ENCODE measurements at regions not wholly inside any gene's neighbourhood (a gene's known extent, or its start where the extent isn't known, plus 50 kb on each side); places are given as distances from the start of the nearest gene placed in this dataset.

DNA sequence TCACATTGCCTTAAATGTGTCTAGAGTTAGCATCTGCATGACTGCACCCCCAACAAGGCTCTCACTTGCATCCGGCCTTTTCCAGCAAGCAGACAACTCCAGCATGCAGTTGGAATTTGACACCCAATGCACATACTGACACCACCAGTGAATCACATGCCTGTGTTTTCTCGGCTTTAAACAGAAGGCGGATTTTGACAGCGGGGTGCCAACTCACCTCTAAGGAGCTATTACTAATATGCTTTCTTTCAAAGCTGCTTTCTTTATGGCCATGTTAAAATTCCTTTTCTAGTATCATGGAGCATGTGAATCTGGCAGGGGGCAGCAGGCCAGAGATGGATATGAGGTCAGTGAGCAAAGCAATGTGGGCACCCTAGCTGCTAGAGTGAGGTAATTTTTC is 78.0 kb upstream of the CLNK start:
- H4K20me1 ChIP-seq (ENCODE audit: insufficient read depth, low read length), result no peaks in the 10 kb centered on the region
- no peak for DNase-seq
- no peak overlapping the region for H3K27ac ChIP-seq (ENCODE audit: low read length)

DNA sequence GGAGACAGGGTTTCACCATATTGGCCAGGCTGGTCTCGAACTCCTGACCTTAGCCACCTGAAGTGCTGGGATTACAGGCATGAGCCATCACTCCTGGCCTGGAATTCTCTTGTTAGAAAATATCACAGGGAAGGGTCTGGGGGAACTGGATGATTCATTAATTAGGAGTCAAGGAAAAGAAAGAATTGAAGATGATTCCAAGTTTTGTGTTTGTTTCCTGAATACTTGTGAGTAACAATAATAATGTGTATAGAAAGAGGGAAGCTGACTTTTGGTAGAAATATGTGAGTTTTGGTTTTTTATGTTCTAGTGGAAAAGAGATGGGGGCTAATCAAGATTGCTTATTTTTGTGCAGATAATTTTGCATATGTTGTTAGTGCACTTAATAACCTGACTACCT is 77.3 kb upstream of the CLNK start:
- Histone ChIP-seq H3K27ac (ENCODE audit: low read length) (no peak overlapping the region), H3K36me3 (ENCODE audit: insufficient read depth, low read length) (no peaks in the 10 kb centered on the region), H2AFZ (ENCODE audit: low read depth, low read length) (no peak overlapping the region), H3K79me2 (ENCODE audit: insufficient read depth, low read length) (no peaks in the 10 kb centered on the region), H3K4me3 (ENCODE audit: low read depth in 1 of 2, low read length in 2 of 2) (no peak overlapping the region), H4K20me1 (ENCODE audit: insufficient read depth, low read length) (no peaks in the 10 kb centered on the region), H3K9ac (ENCODE audit: low read depth, low read length) (no peak overlapping the region), H3K27me3 (ENCODE audit: insufficient read depth, low read length, poor library complexity) (no peaks in the 10 kb centered on the region), H3K9me3 (ENCODE audit: insufficient read depth, low read length, severe bottlenecking) (no peaks in the 10 kb centered on the region), H3K4me2 (ENCODE audit: insufficient read depth, low read length) (no peak overlapping the region), H3K4me1 (ENCODE audit: insufficient read depth, low read length) (no peaks in the 10 kb centered on the region)
- ATAC-seq (ENCODE audit: insufficient read depth, low read depth) (no peak), DNase-seq (no peak)
- TF ChIP-seq, protein P1, sequence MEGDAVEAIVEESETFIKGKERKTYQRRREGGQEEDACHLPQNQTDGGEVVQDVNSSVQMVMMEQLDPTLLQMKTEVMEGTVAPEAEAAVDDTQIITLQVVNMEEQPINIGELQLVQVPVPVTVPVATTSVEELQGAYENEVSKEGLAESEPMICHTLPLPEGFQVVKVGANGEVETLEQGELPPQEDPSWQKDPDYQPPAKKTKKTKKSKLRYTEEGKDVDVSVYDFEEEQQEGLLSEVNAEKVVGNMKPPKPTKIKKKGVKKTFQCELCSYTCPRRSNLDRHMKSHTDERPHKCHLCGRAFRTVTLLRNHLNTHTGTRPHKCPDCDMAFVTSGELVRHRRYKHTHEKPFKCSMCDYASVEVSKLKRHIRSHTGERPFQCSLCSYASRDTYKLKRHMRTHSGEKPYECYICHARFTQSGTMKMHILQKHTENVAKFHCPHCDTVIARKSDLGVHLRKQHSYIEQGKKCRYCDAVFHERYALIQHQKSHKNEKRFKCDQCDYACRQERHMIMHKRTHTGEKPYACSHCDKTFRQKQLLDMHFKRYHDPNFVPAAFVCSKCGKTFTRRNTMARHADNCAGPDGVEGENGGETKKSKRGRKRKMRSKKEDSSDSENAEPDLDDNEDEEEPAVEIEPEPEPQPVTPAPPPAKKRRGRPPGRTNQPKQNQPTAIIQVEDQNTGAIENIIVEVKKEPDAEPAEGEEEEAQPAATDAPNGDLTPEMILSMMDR (IDR thresholded peaks at IDR 0.05; ENCODE audit: borderline replicate concordance, extremely low read depth, low read length, poor library complexity, severe bottlenecking), result no peak
- TF ChIP-seq EZH2 (IDR thresholded peaks at IDR 0.05; ENCODE audit: borderline replicate concordance, low read depth, low read length, severe bottlenecking), result no peak

More for the DNA sequence above, 78.0 kb upstream of the CLNK start:
- Histone ChIP-seq H3K9ac (ENCODE audit: low read depth, low read length) (no peak overlapping the region), H2AFZ (ENCODE audit: low read depth, low read length) (no peak overlapping the region), H3K4me2 (ENCODE audit: insufficient read depth, low read length) (no peak overlapping the region), H3K4me3 (ENCODE audit: low read depth in 1 of 2, low read length in 2 of 2) (no peak overlapping the region), H3K36me3 (ENCODE audit: insufficient read depth, low read length) (no peaks in the 10 kb centered on the region), H3K4me1 (ENCODE audit: insufficient read depth, low read length) (no peaks in the 10 kb centered on the region), H3K27me3 (ENCODE audit: insufficient read depth, low read length, poor library complexity) (no peaks in the 10 kb centered on the region), H3K9me3 (ENCODE audit: insufficient read depth, low read length, severe bottlenecking) (no peaks in the 10 kb centered on the region), H3K79me2 (ENCODE audit: insufficient read depth, low read length) (no peaks in the 10 kb centered on the region)
- no peak for ATAC-seq (ENCODE audit: insufficient read depth, low read depth)
- no peak for TF ChIP-seq EZH2 (IDR thresholded peaks at IDR 0.05; ENCODE audit: borderline replicate concordance, low read depth, low read length, severe bottlenecking)
- TF ChIP-seq, protein P1 (IDR thresholded peaks at IDR 0.05; ENCODE audit: borderline replicate concordance, extremely low read depth, low read length, poor library complexity, severe bottlenecking), result no peak

DNA sequence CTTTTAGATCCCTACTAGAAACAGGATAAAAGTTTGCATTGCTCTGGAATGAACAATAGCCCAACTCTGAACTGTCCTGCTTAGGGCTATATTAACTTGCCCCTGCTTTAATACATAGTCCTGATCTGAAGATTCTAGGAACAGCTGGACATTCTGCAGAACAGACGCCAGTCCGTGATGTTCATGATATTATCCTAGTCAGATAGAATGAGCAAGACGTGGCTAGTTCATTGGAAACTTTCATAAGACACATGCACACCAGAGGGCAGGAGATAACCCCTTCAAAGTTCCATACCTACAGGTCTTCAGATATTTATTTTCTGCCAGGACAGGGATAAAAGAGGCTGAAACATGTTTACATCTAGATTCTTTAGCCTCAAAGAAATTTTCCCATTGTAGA is 75.5 kb upstream of the CLNK start:
- Histone ChIP-seq H3K4me2 (ENCODE audit: insufficient read depth, low read length) (no peak overlapping the region), H3K4me3 (ENCODE audit: low read depth in 1 of 2, low read length in 2 of 2) (no peak overlapping the region), H3K79me2 (ENCODE audit: insufficient read depth, low read length) (no peaks in the 10 kb centered on the region), H3K36me3 (ENCODE audit: insufficient read depth, low read length) (no peaks in the 10 kb centered on the region), H3K27ac (ENCODE audit: low read length) (no peak overlapping the region), H3K9me3 (ENCODE audit: insufficient read depth, low read length, severe bottlenecking) (no peaks in the 10 kb centered on the region), H2AFZ (ENCODE audit: low read depth, low read length) (no peak overlapping the region), H3K4me1 (ENCODE audit: insufficient read depth, low read length) (no peaks in the 10 kb centered on the region), H3K9ac (ENCODE audit: low read depth, low read length) (no peak overlapping the region), H4K20me1 (ENCODE audit: insufficient read depth, low read length) (no peaks in the 10 kb centered on the region), H3K27me3 (ENCODE audit: insufficient read depth, low read length, poor library complexity) (no peaks in the 10 kb centered on the region)
- no peak for TF ChIP-seq EZH2 (IDR thresholded peaks at IDR 0.05; ENCODE audit: borderline replicate concordance, low read depth, low read length, severe bottlenecking)
- TF ChIP-seq, protein P1 (IDR thresholded peaks at IDR 0.05; ENCODE audit: borderline replicate concordance, extremely low read depth, low read length, poor library complexity, severe bottlenecking), result no peak
- DNase-seq, result no peak
- no peak for ATAC-seq (ENCODE audit: insufficient read depth, low read depth)

DNA sequence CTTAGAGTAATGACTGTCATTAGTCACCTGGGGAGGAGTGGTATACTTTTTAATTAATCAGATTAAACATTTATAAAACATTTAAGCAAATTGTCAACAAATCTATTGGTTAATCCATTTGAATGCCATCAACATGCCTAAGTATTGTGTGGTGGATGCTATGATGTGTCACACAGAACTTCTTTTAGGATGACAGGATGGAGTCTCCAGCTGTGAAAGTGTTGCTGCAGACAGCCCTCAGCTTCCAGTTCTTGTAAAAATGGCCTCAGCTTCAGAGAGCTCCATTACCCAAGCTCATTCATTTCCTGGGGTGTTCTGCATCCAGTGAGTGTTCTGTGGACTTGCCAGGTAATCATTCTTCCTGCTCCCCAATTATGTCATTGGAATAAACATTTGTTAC is 74.3 kb upstream of the CLNK start:
- Histone ChIP-seq H3K4me2 (ENCODE audit: insufficient read depth, low read length) (no peak overlapping the region), H3K27me3 (ENCODE audit: insufficient read depth, low read length, poor library complexity) (no peaks in the 10 kb centered on the region), H3K9ac (ENCODE audit: low read depth, low read length) (no peak overlapping the region), H3K4me3 (ENCODE audit: low read depth in 1 of 2, low read length in 2 of 2) (no peak overlapping the region), H3K79me2 (ENCODE audit: insufficient read depth, low read length) (no peaks in the 10 kb centered on the region), H4K20me1 (ENCODE audit: insufficient read depth, low read length) (no peaks in the 10 kb centered on the region), H3K4me1 (ENCODE audit: insufficient read depth, low read length) (no peaks in the 10 kb centered on the region), H3K27ac (ENCODE audit: low read length) (no peak overlapping the region), H3K9me3 (ENCODE audit: insufficient read depth, low read length, severe bottlenecking) (no peaks in the 10 kb centered on the region), H2AFZ (ENCODE audit: low read depth, low read length) (no peak overlapping the region), H3K36me3 (ENCODE audit: insufficient read depth, low read length) (no peaks in the 10 kb centered on the region)
- TF ChIP-seq, protein P1 (IDR thresholded peaks at IDR 0.05; ENCODE audit: borderline replicate concordance, extremely low read depth, low read length, poor library complexity, severe bottlenecking), result no peak
- TF ChIP-seq EZH2 (IDR thresholded peaks at IDR 0.05; ENCODE audit: borderline replicate concordance, low read depth, low read length, severe bottlenecking), result no peak
- no peak for ATAC-seq (ENCODE audit: insufficient read depth, low read depth)
- no peak for DNase-seq

Data from DND-41 (cell line).